H9 (cell line): ENCODE measurements at regions not wholly inside any gene's neighbourhood (a gene's known extent, or its start where the extent isn't known, plus 50 kb on each side); places are given as distances from the start of the nearest gene placed in this dataset.

Experiments
- DNase-seq: peaks from one replicate; pipeline ENCODE4 v3.0.0-alpha.2; 2017
- H2AFZ ChIP-seq: one replicate; pipeline ENCODE4 v1.6.1; 2013; ENCODE audit warnings: mild to moderate bottlenecking, low read length, control low read depth, moderate library complexity
- H2AK5ac ChIP-seq: 2 replicates; pipeline ENCODE4 v1.6.1; 2013; ENCODE audit warnings: low read length, control low read depth, mixed read lengths; ENCODE audit not compliant: insufficient read length
- H2BK120ac ChIP-seq: one replicate; pipeline ENCODE4 v1.6.1; 2013; ENCODE audit warnings: low read depth, mild to moderate bottlenecking, low read length, control low read depth, inconsistent platforms; ENCODE audit not compliant: poor library complexity, severe bottlenecking
- H2BK12ac ChIP-seq: 2 replicates; pipeline ENCODE4 v1.6.1; 2013; ENCODE audit warnings: low read length, control low read depth, mixed read lengths, low read depth; ENCODE audit not compliant: insufficient read length
- H2BK15ac ChIP-seq: 2 replicates; pipeline ENCODE4 v1.6.1; 2013; ENCODE audit warnings: low read depth, low read length, control low read depth
- H2BK20ac ChIP-seq: one replicate; pipeline ENCODE4 v1.6.1; 2013; ENCODE audit warnings: low read depth, mild to moderate bottlenecking, low read length, control low read depth, inconsistent platforms; ENCODE audit not compliant: poor library complexity, severe bottlenecking
- H2BK5ac ChIP-seq: 2 replicates; pipeline ENCODE4 v1.6.1; 2013; ENCODE audit warnings: low read length, control low read depth, mixed read lengths; ENCODE audit not compliant: insufficient read length
- H3K14ac ChIP-seq: 2 replicates; pipeline ENCODE4 v1.6.1; 2013; ENCODE audit warnings: low read length, control low read depth; ENCODE audit not compliant: insufficient read depth
- H3K18ac ChIP-seq: 2 replicates; pipeline ENCODE4 v1.6.1; 2013; ENCODE audit warnings: low read depth, mild to moderate bottlenecking, mixed read lengths, low read length, control low read depth; ENCODE audit not compliant: insufficient read length
- H3K23ac ChIP-seq: 2 replicates; pipeline ENCODE4 v1.6.1; 2013; ENCODE audit warnings: low read length, control low read depth, mixed read lengths, low read depth; ENCODE audit not compliant: insufficient read length
- H3K23me2 ChIP-seq: 2 replicates; pipeline ENCODE4 v1.6.1; 2013; ENCODE audit warnings: low read depth, mild to moderate bottlenecking, mixed read lengths, low read length, control low read depth; ENCODE audit not compliant: insufficient read length, poor library complexity, severe bottlenecking
- H3K27ac ChIP-seq: 2 replicates; pipeline ENCODE4 v1.5.1; 2013; ENCODE audit warnings: low read length, control low read depth, mixed read lengths, low read depth; ENCODE audit not compliant: insufficient read length
- H3K27me3 ChIP-seq: 2 replicates; pipeline ENCODE4 v1.6.1; 2013; ENCODE audit warnings: low read length, control low read depth, inconsistent platforms; ENCODE audit not compliant: insufficient read depth
- H3K4ac ChIP-seq: 2 replicates; pipeline ENCODE4 v1.6.1; 2013; ENCODE audit warnings: low read depth, mild to moderate bottlenecking, control low read depth, inconsistent platforms, low read length, moderate library complexity
- H3K4me1 ChIP-seq: 2 replicates; pipeline ENCODE4 v1.6.1; 2013; ENCODE audit warnings: low read length, control low read depth, inconsistent platforms; ENCODE audit not compliant: insufficient read depth
- H3K4me2 ChIP-seq: 2 replicates; pipeline ENCODE4 v1.6.1; 2013; ENCODE audit warnings: low read length, control low read depth, mixed read lengths; ENCODE audit not compliant: insufficient read length, insufficient read depth
- H3K56ac ChIP-seq: 2 replicates; pipeline ENCODE4 v1.6.1; 2013; ENCODE audit warnings: low read depth, mild to moderate bottlenecking, mixed read lengths, low read length, control low read depth; ENCODE audit not compliant: insufficient read length
- H3K79me1 ChIP-seq: 2 replicates; pipeline ENCODE4 v1.6.1; 2013; ENCODE audit warnings: low read depth, mild to moderate bottlenecking, moderate library complexity, low read length, control low read depth, inconsistent platforms; ENCODE audit not compliant: insufficient read depth, poor library complexity, severe bottlenecking
- H3K79me2 ChIP-seq: 2 replicates; pipeline ENCODE4 v1.6.1; 2013; ENCODE audit warnings: low read length, control low read depth, inconsistent platforms; ENCODE audit not compliant: insufficient read depth
- H3K9ac ChIP-seq: 2 replicates; pipeline ENCODE4 v1.6.1; 2013; ENCODE audit warnings: low read length, control low read depth, mixed read lengths; ENCODE audit not compliant: insufficient read length; ENCODE audit errors: extremely low read depth
- H3K9me3 ChIP-seq: one replicate; pipeline ENCODE4 v1.6.1; 2013; ENCODE audit warnings: low read depth, low read length, inconsistent platforms; ENCODE audit not compliant: control insufficient read depth
- H3T11ph ChIP-seq: one replicate; pipeline ENCODE4 v1.6.1; 2013; ENCODE audit warnings: mild to moderate bottlenecking, low read length, control low read depth, inconsistent platforms
- H4K20me1 ChIP-seq: one replicate; pipeline ENCODE4 v1.6.1; 2013; ENCODE audit not compliant: control insufficient read depth, insufficient read length, insufficient read depth
- H4K5ac ChIP-seq: 2 replicates; pipeline ENCODE4 v1.6.1; 2013; ENCODE audit warnings: low read depth, mild to moderate bottlenecking, mixed read lengths, low read length, control low read depth; ENCODE audit not compliant: insufficient read length
- H4K8ac ChIP-seq: replicated peaks from 2 replicates; pipeline ENCODE4 v1.6.1; 2013; ENCODE audit warnings: low read length, control low read depth, mixed read lengths, low read depth; ENCODE audit not compliant: insufficient read length
- H4K91ac ChIP-seq: 2 replicates; pipeline ENCODE4 v1.6.1; 2013; ENCODE audit warnings: low read depth, mild to moderate bottlenecking, moderate library complexity, mixed read lengths, low read length, control low read depth; ENCODE audit not compliant: insufficient read length
- H3K27ac Mint-ChIP-seq, 3 experiments: 2 replicates in 2 of 3; 3 replicates in 1 of 3; pipeline ENCODE4 v1.8.0; 2020 to 2021; ENCODE audit warnings: mixed read lengths in 3 of 3, mild to moderate bottlenecking in 1 of 3, moderate library complexity in 1 of 3
- H3K27me3 Mint-ChIP-seq: 2 replicates; pipeline ENCODE4 v1.8.0; 2021; ENCODE audit warnings: low read depth, mild to moderate bottlenecking, moderate library complexity, mixed read lengths
- H3K36me3 Mint-ChIP-seq, 3 experiments: 2 replicates in 2 of 3; 3 replicates in 1 of 3; pipeline ENCODE4 v1.8.0; 2020 to 2021; ENCODE audit warnings: low read depth in 3 of 3, mixed read lengths in 3 of 3; ENCODE audit not compliant: insufficient read depth in 1 of 3
- H3K4me1 Mint-ChIP-seq, 2 experiments: 2 replicates each; pipeline ENCODE4 v1.8.0; 2020; ENCODE audit warnings: mixed read lengths in 2 of 2
- H3K4me3 Mint-ChIP-seq, 2 experiments: 2 replicates in 1 of 2; 3 replicates in 1 of 2; pipeline ENCODE4 v1.8.0; 2020 to 2021; ENCODE audit warnings: mild to moderate bottlenecking in 2 of 2, mixed read lengths in 2 of 2, moderate library complexity in 1 of 2
- H3K9me3 Mint-ChIP-seq, 2 experiments: 2 replicates in 1 of 2; 3 replicates in 1 of 2; pipeline ENCODE4 v1.8.0; 2020; ENCODE audit warnings: mild to moderate bottlenecking in 2 of 2, mixed read lengths in 2 of 2, moderate library complexity in 1 of 2
- CTCF ChIP-seq: fragments of 200-600 bp; sonication (generic); conservative IDR thresholded peaks from 3 replicates; pipeline ENCODE4 v1.8.0; 2021; ENCODE audit warnings: antibody characterized with exemption, mild to moderate bottlenecking
- WGBS: extraction: QIAGEN DNeasy Blood & Tissue Kit; methylation state at CpG from one replicate; pipeline ENCODE4 v1.1.7; 2013; ENCODE audit warnings: missing lambda C conversion rate, low lambda C conversion rate, mixed read lengths; ENCODE audit not compliant: insufficient read length; ENCODE audit errors: extremely low coverage; 5-methylcytosine and 5-hydroxymethylcytosine counted together

DNA sequence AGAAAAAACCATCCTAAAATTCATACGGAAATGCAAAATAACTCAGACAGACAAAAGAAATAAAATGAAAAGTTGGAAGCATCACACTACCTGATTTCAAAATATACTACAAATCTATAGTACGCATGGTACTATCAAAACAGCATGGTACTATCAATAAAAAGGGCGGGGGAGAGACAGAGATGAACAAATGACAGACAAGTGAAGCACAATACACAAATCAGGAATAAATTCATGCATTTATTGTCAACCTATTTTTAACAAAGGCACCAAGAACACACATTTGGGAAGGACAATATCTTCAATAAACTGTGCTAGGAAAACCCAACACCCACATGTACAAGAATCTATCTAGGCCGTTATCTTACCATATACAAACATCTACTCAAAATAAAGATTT, 207.4 kb upstream of the WSB1 start:
- Histone ChIP-seq H3K56ac (no peak overlapping the region), H4K91ac (no peak overlapping the region), H2BK5ac (no peak overlapping the region), H3K79me2 (no peaks in the 10 kb centered on the region), H3K9ac (no peak overlapping the region), H2BK15ac (no peak overlapping the region), H3K79me1 (no peaks in the 10 kb centered on the region), H3K4me1 (no peaks in the 10 kb centered on the region), H3K18ac (no peak overlapping the region), H2AK5ac (no peak overlapping the region), H4K20me1 (no peaks in the 10 kb centered on the region), H3T11ph (no peak overlapping the region), H2BK20ac (no peak overlapping the region), H3K27me3 (no peaks in the 10 kb centered on the region), H3K4me2 (no peak overlapping the region), H3K9me3 (peaks cover 79% of the 10 kb centered on the region), H3K23me2 (no peaks in the 10 kb centered on the region), H2BK120ac (no peak overlapping the region), H3K4ac (no peak overlapping the region), H3K27ac (no peak overlapping the region), H2BK12ac (no peak overlapping the region), H3K23ac (no peak overlapping the region), H3K14ac (no peak overlapping the region), H2AFZ (no peak overlapping the region), H4K5ac (no peak overlapping the region), H4K8ac (no peak overlapping the region)
- H3K4me1 Mint-ChIP-seq = no peaks in the 10 kb centered on the region
- H3K9me3 Mint-ChIP-seq = peaks cover 98 to 99% of the 10 kb centered on the region in 2 experiments
- no peak for DNase-seq
- no CpG with 5 or more reads among the region's 4 CpGs for whole genome bisulfite sequencing
- H3K4me3 Mint-ChIP-seq = no peak overlapping the region
- TF ChIP-seq CTCF = no peak
- H3K36me3 Mint-ChIP-seq = peaks cover 16 to 45% (median 18%) of the 10 kb centered on the region in 3 experiments; a peak in 6 of 7 replicates
- H3K27ac Mint-ChIP-seq = no peak overlapping the region
- peaks cover 3% of the 10 kb centered on the region; the same call in 1 of the 2 replicates for H3K27me3 Mint-ChIP-seq
